HepG2 (cell line): ENCODE measurements at regions not wholly inside any gene's neighbourhood (a gene's known extent, or its start where the extent isn't known, plus 50 kb on each side); places are given as distances from the start of the nearest gene placed in this dataset.

ENCODE experiments used
- ATAC-seq: fragments of 200-7000 bp; cut with Tn5 transposase; 3 replicates; pipeline ENCODE4 v1.9.1; 2020; ENCODE audit warnings: mild to moderate bottlenecking, moderate library complexity
- BruUV-seq: library from RNA; stranded (reverse); fragments of 400-500 nt; replicated peaks from 2 replicates; lab custom pipeline; 2021; lab: Mats Ljungman, UMichigan
- CTCF ChIA-PET: fragments of 300-600 bp; formaldehyde crosslinking; extraction: SDS; loops from one replicate; lab custom pipeline; 2021; ENCODE audit warnings: low total read pairs, inconsistent platforms, low intra/inter-chr PET ratio; lab: Yijun Ruan, JAX
- POLR2A ChIA-PET: fragments of 350-600 bp; sonication (Branson Sonifier 250); formaldehyde crosslinking; loops from one replicate; lab custom pipeline; 2020; ENCODE audit warnings: antibody characterized with exemption, inconsistent platforms; lab: Yijun Ruan, JAX
- DNase-seq: peaks from one replicate; pipeline ENCODE4 v3.0.0-alpha.2; 2015; ENCODE audit warnings: low spot score
- FAIRE-seq: peaks from 3 replicates; lab custom pipeline; 2011; peaks lifted over from hg19 to GRCh38; lab: Jason Lieb, UNC
- H2AFZ ChIP-seq: one replicate; pipeline ENCODE4 v1.6.1; 2011; ENCODE audit warnings: low read length, inconsistent platforms
- H3K27ac ChIP-seq: fragments of 300-600 bp; 3 replicates; pipeline ENCODE4 v1.8.0; 2011; ENCODE audit warnings: mixed run types, mild to moderate bottlenecking, mixed read lengths, low read length, inconsistent platforms; ENCODE audit not compliant: insufficient read depth; ENCODE audit errors: extremely low read length
- H3K27me3 ChIP-seq, 2 experiments: fragments of 200-600 bp in 1 of 2; 2 replicates in 1 of 2; 3 replicates in 1 of 2; pipeline versions ENCODE4 v1.6.0 to v1.8.0; 2011; ENCODE audit warnings: low read length in 2 of 2, mild to moderate bottlenecking in 2 of 2, moderate library complexity in 2 of 2, inconsistent platforms in 1 of 2; ENCODE audit not compliant: insufficient read depth in 2 of 2, control insufficient read depth in 1 of 2
- H3K36me3 ChIP-seq, 2 experiments: fragments of 200-600 bp in 1 of 2; replicated peaks in 1 of 2; 2 replicates in 1 of 2; 3 replicates in 1 of 2; pipeline versions ENCODE4 v1.5.1 to v1.8.0; 2011; ENCODE audit warnings: low read length in 2 of 2, inconsistent platforms in 1 of 2; ENCODE audit not compliant: insufficient read depth in 2 of 2, control insufficient read depth in 1 of 2
- H3K4me1 ChIP-seq: 2 replicates; pipeline ENCODE4 v1.5.1; 2012; ENCODE audit warnings: low read length, inconsistent platforms; ENCODE audit not compliant: insufficient read depth
- H3K4me2 ChIP-seq: 2 replicates; pipeline ENCODE4 v1.6.0; 2011; ENCODE audit warnings: low read depth, low read length, inconsistent platforms
- H3K4me3 ChIP-seq, 3 experiments: fragments of 200-600 bp in 1 of 3; sonication (generic), shearing (Covaris generic) in 1 of 3; replicated peaks in 1 of 3; 2 replicates each; pipeline ENCODE4 v1.5.1; 2011 to 2016; ENCODE audit warnings: low read length in 3 of 3, inconsistent platforms in 2 of 3, low read depth in 2 of 3, mild to moderate bottlenecking in 2 of 3, control low read depth in 1 of 3, mixed read lengths in 1 of 3; ENCODE audit not compliant: insufficient read depth in 1 of 3
- H3K79me2 ChIP-seq: one replicate; pipeline ENCODE4 v1.6.1; 2011; ENCODE audit warnings: low read length, inconsistent platforms; ENCODE audit not compliant: insufficient read depth
- H3K9ac ChIP-seq: 2 replicates; pipeline ENCODE4 v1.6.0; 2011; ENCODE audit warnings: mild to moderate bottlenecking, low read depth, low read length, inconsistent platforms; ENCODE audit not compliant: insufficient read depth
- H3K9me3 ChIP-seq: 2 replicates; pipeline ENCODE4 v1.5.1; 2012; ENCODE audit warnings: mild to moderate bottlenecking, low read length
- H4K20me1 ChIP-seq: 2 replicates; pipeline ENCODE4 v1.6.0; 2011; ENCODE audit warnings: inconsistent platforms, mild to moderate bottlenecking, low read length, moderate library complexity; ENCODE audit not compliant: insufficient read depth
- MAFK ChIP-seq, 2 experiments: IDR thresholded peaks in 1 of 2; conservative IDR thresholded peaks in 1 of 2; 2 replicates each; pipeline ENCODE4 v1.6.1; 2011; ENCODE audit warnings: improper control_type of control experiment in 2 of 2, low read length in 2 of 2
- NFRKB ChIP-seq: fragments of 450-650 bp; IDR thresholded peaks from 2 replicates; pipeline ENCODE4 v1.6.1; 2017
- PATZ1 ChIP-seq: sonication (generic); formaldehyde crosslinking; IDR thresholded peaks from 2 replicates; pipeline ENCODE4 v1.4.0; 2020; ENCODE audit warnings: missing genetic modification reagents
- POLR2AphosphoS2 ChIP-seq: IDR thresholded peaks from 2 replicates; pipeline ENCODE4 v1.6.1; 2011; ENCODE audit warnings: low read depth, low read length, improper control_type of control experiment
- THYN1 ChIP-seq: sonication (generic); formaldehyde crosslinking; IDR thresholded peaks from 2 replicates; pipeline ENCODE4 v1.8.1; 2023; ENCODE audit warnings: low read depth, mild to moderate bottlenecking, moderate library complexity, missing genetic modification reagents, borderline replicate concordance
- TOPORS ChIP-seq: sonication (generic); formaldehyde crosslinking; IDR thresholded peaks from 2 replicates; pipeline ENCODE4 v1.8.0; 2023; ENCODE audit warnings: mild to moderate bottlenecking, missing genetic modification reagents
- ZNF225 ChIP-seq: sonication (generic); formaldehyde crosslinking; IDR thresholded peaks from 2 replicates; pipeline ENCODE4 v1.4.0; 2020; ENCODE audit warnings: mild to moderate bottlenecking, missing genetic modification reagents
- WGBS: methylation state at CpG from one replicate; pipeline ENCODE4 v1.1.6; 2017; ENCODE audit warnings: low lambda C conversion rate; 5-methylcytosine and 5-hydroxymethylcytosine counted together
- in situ Hi-C: cut with HindIII; loops from 2 replicates; pipeline ENCODE4 v1.10.0; 2017; ENCODE audit warnings: low pct_unique_long_range_greater_than_20kb; ENCODE audit not compliant: extremely low pct_ligation_motif_present
- intact Hi-C: fragments of 100-400 bp; cut with micrococcal nuclease; formaldehyde crosslinking; loops from one replicate; pipeline ENCODE4 v1.10.0; 2022; ENCODE audit not compliant: unreplicated experiment
- TF ChIP-seq, protein P1 (sequence below): sonication (generic); formaldehyde crosslinking; IDR thresholded peaks from 2 replicates; pipeline ENCODE4 v1.5.0; 2020; ENCODE audit warnings: missing genetic modification reagents
- TF ChIP-seq, protein P2 (sequence below): sonication (generic); formaldehyde crosslinking; IDR thresholded peaks from 2 replicates; pipeline ENCODE4 v1.5.0; 2020; ENCODE audit warnings: mild to moderate bottlenecking, missing genetic modification reagents

GRCh38 chr1:73832276-73833181 lies 365.4 kb downstream of the LRRIQ3 start:
- CTCF ChIA-PET: no interaction called here
- TF ChIP-seq ZNF225: no peak
- TF ChIP-seq POLR2AphosphoS2: no peak
- TF ChIP-seq THYN1: no peak
- TF ChIP-seq, protein P1, sequence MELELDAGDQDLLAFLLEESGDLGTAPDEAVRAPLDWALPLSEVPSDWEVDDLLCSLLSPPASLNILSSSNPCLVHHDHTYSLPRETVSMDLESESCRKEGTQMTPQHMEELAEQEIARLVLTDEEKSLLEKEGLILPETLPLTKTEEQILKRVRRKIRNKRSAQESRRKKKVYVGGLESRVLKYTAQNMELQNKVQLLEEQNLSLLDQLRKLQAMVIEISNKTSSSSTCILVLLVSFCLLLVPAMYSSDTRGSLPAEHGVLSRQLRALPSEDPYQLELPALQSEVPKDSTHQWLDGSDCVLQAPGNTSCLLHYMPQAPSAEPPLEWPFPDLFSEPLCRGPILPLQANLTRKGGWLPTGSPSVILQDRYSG (CRISPR knock-in tag): no peak
- TF ChIP-seq MAFK (conservative IDR thresholded peaks at IDR 0.05 in 1 of 2, IDR thresholded peaks at IDR 0.05 in 1 of 2; ENCODE audit: low read length in 2 of 2): no peak
- no peak for TF ChIP-seq NFRKB
- no peak for TF ChIP-seq TOPORS (CRISPR knock-in tag)
- TF ChIP-seq, protein P2, sequence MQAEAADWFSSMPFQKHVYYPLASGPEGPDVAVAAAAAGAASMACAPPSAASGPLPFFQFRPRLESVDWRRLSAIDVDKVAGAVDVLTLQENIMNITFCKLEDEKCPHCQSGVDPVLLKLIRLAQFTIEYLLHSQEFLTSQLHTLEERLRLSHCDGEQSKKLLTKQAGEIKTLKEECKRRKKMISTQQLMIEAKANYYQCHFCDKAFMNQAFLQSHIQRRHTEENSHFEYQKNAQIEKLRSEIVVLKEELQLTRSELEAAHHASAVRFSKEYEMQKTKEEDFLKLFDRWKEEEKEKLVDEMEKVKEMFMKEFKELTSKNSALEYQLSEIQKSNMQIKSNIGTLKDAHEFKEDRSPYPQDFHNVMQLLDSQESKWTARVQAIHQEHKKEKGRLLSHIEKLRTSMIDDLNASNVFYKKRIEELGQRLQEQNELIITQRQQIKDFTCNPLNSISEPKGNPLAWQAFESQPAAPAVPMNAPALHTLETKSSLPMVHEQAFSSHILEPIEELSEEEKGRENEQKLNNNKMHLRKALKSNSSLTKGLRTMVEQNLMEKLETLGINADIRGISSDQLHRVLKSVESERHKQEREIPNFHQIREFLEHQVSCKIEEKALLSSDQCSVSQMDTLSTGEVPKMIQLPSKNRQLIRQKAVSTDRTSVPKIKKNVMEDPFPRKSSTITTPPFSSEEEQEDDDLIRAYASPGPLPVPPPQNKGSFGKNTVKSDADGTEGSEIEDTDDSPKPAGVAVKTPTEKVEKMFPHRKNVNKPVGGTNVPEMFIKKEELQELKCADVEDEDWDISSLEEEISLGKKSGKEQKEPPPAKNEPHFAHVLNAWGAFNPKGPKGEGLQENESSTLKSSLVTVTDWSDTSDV (CRISPR knock-in tag): no peak
- no peak for TF ChIP-seq PATZ1 (CRISPR knock-in tag)
- ATAC-seq: no peak
- no peak for FAIRE-seq
- Histone ChIP-seq H3K9me3 (peaks cover 13% of the 10 kb centered on the region), H3K27ac (no peak overlapping the region), H3K4me3 (no peak overlapping the region), H3K4me1 (no peaks in the 10 kb centered on the region), H3K9ac (no peak overlapping the region), H3K4me2 (no peak overlapping the region), H4K20me1 (no peaks in the 10 kb centered on the region), H3K27me3 (no peaks in the 10 kb centered on the region), H2AFZ (no peak overlapping the region), H3K79me2 (no peaks in the 10 kb centered on the region), H3K36me3 (no peaks in the 10 kb centered on the region)
- in situ Hi-C loops (loop anchor here (25.0 kb wide), 2 partner anchors 630 to 855 kb away; no protein-coding TSS in a partner anchor), intact Hi-C loops (no loop called here)
- no peak for DNase-seq
- BruUV-seq: no TSS peak
- WGBS: 3% methylated on average over 5 of the region's 5 CpGs
- POLR2A ChIA-PET: no interaction called here
